ENCODE measurements at regions not wholly inside any gene's neighbourhood (a gene's known extent, or its start where the extent isn't known, plus 50 kb on each side); places are given as distances from the start of the nearest gene placed in this dataset.

- TF ChIP-seq TAF1 (IDR thresholded peaks at IDR 0.05; ENCODE audit: low read depth, low read length) (no peak), POLR2A (IDR thresholded peaks at IDR 0.05; ENCODE audit: low read depth, low read length) (no peak), POLR2AphosphoS5 (IDR thresholded peaks at IDR 0.05; ENCODE audit: low read depth, low read length) (no peak), POU2F2 (IDR thresholded peaks at IDR 0.05; ENCODE audit: low read depth, low read length) (no peak)
Measured at GRCh38 chr10:36181426-36182178, 539.5 kb upstream of the FZD8 start.

All from GM12891 (cell line).